CD4-positive, alpha-beta memory T cell (primary cell): ENCODE measurements at regions not wholly inside any gene's neighbourhood (a gene's known extent, or its start where the extent isn't known, plus 50 kb on each side); places are given as distances from the start of the nearest gene placed in this dataset.

Experiments used
- CTCF ChIA-PET: fragments of 350-600 bp; sonication (Branson Sonifier 250); formaldehyde crosslinking; loops from one replicate; lab custom pipeline; 2021; ENCODE audit warnings: inconsistent platforms; ENCODE audit not compliant: partially characterized antibody; lab: Charles Lee
- POLR2A ChIA-PET: fragments of 350-600 bp; sonication (Branson Sonifier 250); formaldehyde crosslinking; loops from one replicate; lab custom pipeline; 2021; ENCODE audit not compliant: partially characterized antibody; lab: Charles Lee
- DNase-seq, 5 donors: peaks; one replicate each; pipeline versions ENCODE4 v3.0.0 to v3.0.0-alpha.2; 2020 to 2022; ENCODE audit warnings: mixed read lengths in 1 of 5
- H3K27ac ChIP-seq: one replicate; pipeline ENCODE4 v1.7.0; 2013; ENCODE audit warnings: low read depth, low read length
- H3K27me3 ChIP-seq: 2 replicates; pipeline ENCODE4 v1.7.0; 2013; ENCODE audit warnings: mild to moderate bottlenecking, low read length, moderate library complexity; ENCODE audit not compliant: insufficient read depth
- H3K36me3 ChIP-seq: 2 replicates; pipeline ENCODE4 v1.7.0; 2013; ENCODE audit warnings: mild to moderate bottlenecking, low read length, moderate library complexity; ENCODE audit not compliant: insufficient read depth
- H3K4me1 ChIP-seq: 2 replicates; pipeline ENCODE4 v1.7.0; 2013; ENCODE audit warnings: mild to moderate bottlenecking, low read length, moderate library complexity; ENCODE audit not compliant: insufficient read depth
- H3K4me3 ChIP-seq, 2 donors: one replicate each; pipeline ENCODE4 v1.7.0; 2013; ENCODE audit warnings: low read length in 2 of 2, mild to moderate bottlenecking in 1 of 2
- H3K9me3 ChIP-seq, 2 donors: one replicate each; pipeline ENCODE4 v1.7.0; 2013; ENCODE audit warnings: low read length in 2 of 2, control low read depth in 1 of 2; ENCODE audit not compliant: control insufficient read depth in 1 of 2
- H3K27ac Mint-ChIP-seq, 7 donors: one replicate each; pipeline ENCODE4 v1.8.0; 2020 to 2021; ENCODE audit warnings: mixed read lengths in 7 of 7, mild to moderate bottlenecking in 6 of 7, inconsistent platforms in 3 of 7, moderate library complexity in 3 of 7
- H3K27me3 Mint-ChIP-seq, 2 donors: one replicate each; pipeline ENCODE4 v1.8.0; 2020 to 2021; ENCODE audit warnings: mixed read lengths in 2 of 2
- H3K36me3 Mint-ChIP-seq, 2 donors: one replicate each; pipeline ENCODE4 v1.8.0; 2020 to 2021; ENCODE audit warnings: mixed read lengths in 2 of 2, inconsistent platforms in 1 of 2, mild to moderate bottlenecking in 1 of 2
- H3K4me1 Mint-ChIP-seq, 4 donors: one replicate each; pipeline ENCODE4 v1.8.0; 2020 to 2021; ENCODE audit warnings: mixed read lengths in 4 of 4, mild to moderate bottlenecking in 1 of 4
- H3K4me3 Mint-ChIP-seq, 8 donors: one replicate each; pipeline ENCODE4 v1.8.0; 2020 to 2021; ENCODE audit warnings: mixed read lengths in 8 of 8, mild to moderate bottlenecking in 7 of 8, moderate library complexity in 6 of 8, inconsistent platforms in 3 of 8
- H3K9me3 Mint-ChIP-seq, 8 donors: one replicate each; pipeline ENCODE4 v1.8.0; 2020 to 2021; ENCODE audit warnings: mixed read lengths in 8 of 8, mild to moderate bottlenecking in 5 of 8, inconsistent platforms in 3 of 8, moderate library complexity in 1 of 8
- intact Hi-C: fragments of 100-400 bp; cut with micrococcal nuclease; formaldehyde crosslinking; loops from one replicate; pipeline ENCODE4 v1.15.1; 2023

DNA sequence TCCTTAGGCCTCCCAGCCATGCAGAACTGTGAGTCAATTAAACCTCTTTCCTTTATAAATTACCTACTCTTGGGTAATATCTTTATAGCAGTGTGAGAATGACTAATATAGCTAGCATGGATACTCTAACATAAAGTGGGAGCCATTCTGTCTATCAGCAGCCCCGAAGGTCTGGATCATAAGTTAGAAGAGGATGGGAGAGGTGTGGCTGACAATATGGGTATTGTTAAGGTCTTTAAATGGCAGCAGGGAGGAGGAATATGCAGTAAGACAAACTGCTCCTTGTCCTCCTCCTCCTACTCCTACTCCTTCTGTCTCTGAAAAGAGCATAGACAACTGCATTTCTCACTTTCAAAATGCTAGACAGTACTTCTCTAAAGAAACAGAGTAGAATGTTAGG, 214.0 kb upstream of the C1orf87 start:
- Mint-ChIP-seq H3K27me3 (peaks cover 0 to 2% of the 10 kb centered on the region in 2 donors), H3K4me1 (no peaks in the 10 kb centered on the region), H3K4me3 (no peak overlapping the region), H3K9me3 (peaks cover 0 to 5% (median 0%) of the 10 kb centered on the region in 8 donors), H3K27ac (no peak overlapping the region), H3K36me3 (no peaks in the 10 kb centered on the region)
- H3K27me3 ChIP-seq, result no peaks in the 10 kb centered on the region
- H3K27ac ChIP-seq, result no peak overlapping the region
- CTCF ChIA-PET, result no interaction called here
- no peak for DNase-seq
- POLR2A ChIA-PET, result no interaction called here
- no peak overlapping the region for H3K4me3 ChIP-seq
- no peaks in the 10 kb centered on the region for H3K9me3 ChIP-seq
- no peaks in the 10 kb centered on the region for H3K4me1 ChIP-seq
- intact Hi-C loops, result no loop called here
- H3K36me3 ChIP-seq, result no peaks in the 10 kb centered on the region

DNA sequence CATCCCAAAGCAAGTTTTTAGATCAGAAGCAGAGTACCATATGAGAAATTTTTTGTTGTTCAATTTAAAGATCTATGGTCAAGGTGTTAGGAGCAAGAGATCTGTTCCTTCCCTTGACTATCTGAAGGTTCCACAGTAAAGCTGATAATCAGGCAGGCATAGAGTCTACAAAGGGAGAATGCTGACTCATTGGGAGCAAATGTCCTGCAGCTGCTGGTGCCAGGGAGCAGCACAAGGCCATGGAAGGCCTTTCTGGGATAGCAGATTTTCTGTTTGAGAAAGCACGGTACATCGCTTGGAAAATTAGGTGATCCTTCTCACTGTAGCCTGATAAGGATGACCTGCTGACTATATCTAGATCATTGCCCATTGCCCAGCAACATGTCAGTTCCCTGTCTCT, 210.1 kb upstream of the C1orf87 start:
- no peaks in the 10 kb centered on the region for H3K36me3 Mint-ChIP-seq
- H3K4me1 ChIP-seq, result peaks cover 11% of the 10 kb centered on the region
- no peaks in the 10 kb centered on the region for H3K36me3 ChIP-seq
- H3K27me3 ChIP-seq, result no peaks in the 10 kb centered on the region
- intact Hi-C loops, result no loop called here
- peaks cover 2 to 13% (median 10%) of the 10 kb centered on the region in 4 donors for H3K4me1 Mint-ChIP-seq
- no peak overlapping the region for H3K27ac ChIP-seq
- no peak for DNase-seq
- POLR2A ChIA-PET, result no interaction called here
- no peaks in the 10 kb centered on the region for H3K9me3 ChIP-seq
- peaks cover 0 to 5% (median 0%) of the 10 kb centered on the region in 8 donors for H3K9me3 Mint-ChIP-seq
- CTCF ChIA-PET, result no interaction called here
- no peak overlapping the region for H3K27ac Mint-ChIP-seq
- peaks cover 0 to 2% of the 10 kb centered on the region in 2 donors for H3K27me3 Mint-ChIP-seq
- H3K4me3 ChIP-seq, result no peak overlapping the region
- no peak overlapping the region for H3K4me3 Mint-ChIP-seq

DNA sequence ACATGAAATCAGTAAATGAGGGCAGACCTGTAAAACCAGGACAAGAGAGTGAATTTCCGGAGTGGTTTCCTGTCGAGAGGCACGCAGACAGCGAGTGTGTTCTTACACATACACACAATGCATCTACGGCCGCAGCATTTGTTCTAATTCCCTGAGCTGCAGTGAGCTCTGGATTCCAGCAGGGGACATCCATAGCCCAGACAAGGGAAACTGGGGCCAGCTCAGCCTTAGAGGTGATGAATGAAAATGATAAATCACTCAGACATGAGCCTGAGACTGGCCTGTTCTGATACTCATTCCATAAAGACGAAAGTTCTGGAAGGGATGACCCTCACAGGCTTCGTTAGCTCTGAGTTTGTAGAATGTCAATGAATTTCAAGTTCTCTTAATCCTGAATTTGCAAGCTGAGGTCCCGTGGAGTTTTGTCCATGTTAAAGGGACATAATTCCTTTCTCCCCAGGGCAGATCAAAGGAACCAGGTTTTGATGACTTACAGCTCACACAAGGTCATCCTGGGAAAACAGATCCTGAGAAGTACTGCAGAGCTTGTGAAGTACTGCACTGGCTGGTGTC, 207.9 kb upstream of the C1orf87 start:
- Mint-ChIP-seq H3K9me3 (no peaks in the 10 kb centered on the region), H3K4me3 (no peak overlapping the region), H3K36me3 (no peaks in the 10 kb centered on the region), H3K27me3 (no peaks in the 10 kb centered on the region), H3K4me1 (peaks cover 2 to 13% (median 10%) of the 10 kb centered on the region in 4 donors), H3K27ac (no peak overlapping the region)
- no peak overlapping the region for H3K27ac ChIP-seq
- ChIA-PET CTCF (no interaction called here), POLR2A (no interaction called here)
- intact Hi-C loops, result no loop called here
- no peaks in the 10 kb centered on the region for H3K27me3 ChIP-seq
- H3K9me3 ChIP-seq, result no peaks in the 10 kb centered on the region
- H3K4me3 ChIP-seq, result no peak overlapping the region
- H3K4me1 ChIP-seq, result peaks cover 11% of the 10 kb centered on the region
- peak in 1 of 5 donors; percentile 4 for DNase-seq
- no peaks in the 10 kb centered on the region for H3K36me3 ChIP-seq

DNA sequence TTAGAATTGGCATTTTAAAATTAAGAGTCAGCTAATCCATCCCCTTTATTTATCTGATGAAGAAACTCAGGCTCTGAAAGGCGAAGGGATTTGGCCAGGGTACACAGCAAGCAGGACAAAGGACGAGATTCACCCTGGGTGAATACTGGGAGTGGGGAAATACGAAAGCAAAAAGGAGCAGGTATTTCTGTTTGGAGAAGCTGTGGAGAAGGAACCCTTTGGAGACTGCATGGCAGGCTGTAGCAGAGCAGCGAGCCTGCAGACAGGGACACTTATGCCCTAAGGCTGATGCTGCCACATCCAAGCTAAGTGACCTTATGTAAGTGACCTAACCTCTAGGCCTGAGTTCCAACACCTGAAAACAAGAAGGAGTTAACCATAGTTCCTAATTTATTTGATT, 207.2 kb upstream of the C1orf87 start:
- Mint-ChIP-seq H3K9me3 (no peaks in the 10 kb centered on the region), H3K27ac (peak overlapping the region in 1 of 7 donors; percentile 31), H3K27me3 (no peaks in the 10 kb centered on the region), H3K36me3 (no peaks in the 10 kb centered on the region), H3K4me3 (peak overlapping the region in 1 of 8 donors; percentile 11), H3K4me1 (peaks cover 2 to 13% (median 10%) of the 10 kb centered on the region in 4 donors)
- H3K4me3 ChIP-seq, result no peak overlapping the region
- CTCF ChIA-PET, result no interaction called here
- H3K4me1 ChIP-seq, result peaks cover 11% of the 10 kb centered on the region
- intact Hi-C loops, result no loop called here
- no peaks in the 10 kb centered on the region for H3K9me3 ChIP-seq
- POLR2A ChIA-PET, result no interaction called here
- no peaks in the 10 kb centered on the region for H3K36me3 ChIP-seq
- no peak overlapping the region for H3K27ac ChIP-seq
- no peaks in the 10 kb centered on the region for H3K27me3 ChIP-seq
- DNase-seq, result no peak

DNA sequence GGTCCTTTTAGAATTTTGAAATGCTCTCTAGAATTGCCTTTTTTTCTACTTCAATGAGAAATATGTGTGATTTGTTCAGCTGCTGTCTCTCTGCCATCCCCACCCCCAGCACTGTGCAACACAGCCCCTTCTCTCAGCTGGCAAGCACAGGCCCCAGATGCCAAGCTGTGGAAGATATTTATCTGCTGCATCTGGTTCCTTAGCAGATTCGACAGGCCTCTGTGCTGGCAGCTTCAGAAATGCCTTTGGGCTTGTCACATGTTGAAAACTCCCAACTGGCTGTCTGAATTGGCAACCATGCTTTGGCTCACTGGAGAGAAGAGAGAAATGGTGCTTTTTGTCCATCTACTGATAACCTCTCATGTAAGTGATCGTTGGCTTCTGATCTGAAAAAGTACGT, 206.7 kb upstream of the C1orf87 start:
- H3K4me3 ChIP-seq, result no peak overlapping the region
- peaks cover 2 to 13% (median 10%) of the 10 kb centered on the region in 4 donors for H3K4me1 Mint-ChIP-seq
- H3K27me3 ChIP-seq, result no peaks in the 10 kb centered on the region
- H3K9me3 ChIP-seq, result no peaks in the 10 kb centered on the region
- H3K36me3 ChIP-seq, result no peaks in the 10 kb centered on the region
- DNase-seq, result no peak
- peaks cover 11% of the 10 kb centered on the region for H3K4me1 ChIP-seq
- no peaks in the 10 kb centered on the region for H3K27me3 Mint-ChIP-seq
- H3K9me3 Mint-ChIP-seq, result no peaks in the 10 kb centered on the region
- intact Hi-C loops, result no loop called here
- H3K36me3 Mint-ChIP-seq, result no peaks in the 10 kb centered on the region
- POLR2A ChIA-PET, result no interaction called here
- CTCF ChIA-PET, result no interaction called here
- peak overlapping the region in 1 of 7 donors; percentile 31 for H3K27ac Mint-ChIP-seq
- no peak overlapping the region for H3K27ac ChIP-seq
- H3K4me3 Mint-ChIP-seq, result no peak overlapping the region

DNA sequence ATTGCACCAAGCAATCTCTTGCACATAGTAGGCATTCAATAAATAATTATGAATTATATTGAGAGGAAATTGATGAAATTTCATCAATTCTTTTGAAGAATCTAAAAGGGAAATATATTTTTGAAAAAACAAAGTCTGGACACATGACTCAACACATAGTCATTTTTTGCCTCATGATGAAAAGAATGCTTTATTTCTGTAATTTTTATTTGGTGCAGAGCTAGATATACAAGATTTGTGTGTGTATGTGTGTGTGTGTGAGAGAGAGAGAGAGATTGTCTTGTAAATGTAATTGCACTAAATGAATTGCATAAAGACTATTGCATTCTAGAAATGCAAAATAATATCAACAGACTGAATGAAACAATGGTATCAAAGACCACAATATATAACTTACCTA, 206.2 kb upstream of the C1orf87 start:
- no peaks in the 10 kb centered on the region for H3K36me3 Mint-ChIP-seq
- no peak overlapping the region for H3K4me3 Mint-ChIP-seq
- Histone ChIP-seq H3K4me3 (no peak overlapping the region), H3K9me3 (no peaks in the 10 kb centered on the region), H3K27me3 (no peaks in the 10 kb centered on the region), H3K4me1 (peaks cover 11% of the 10 kb centered on the region), H3K27ac (no peak overlapping the region), H3K36me3 (no peaks in the 10 kb centered on the region)
- no peak for DNase-seq
- no peaks in the 10 kb centered on the region for H3K27me3 Mint-ChIP-seq
- ChIA-PET CTCF (no interaction called here), POLR2A (no interaction called here)
- H3K27ac Mint-ChIP-seq, result no peak overlapping the region
- H3K9me3 Mint-ChIP-seq, result no peaks in the 10 kb centered on the region
- H3K4me1 Mint-ChIP-seq, result peaks cover 2 to 13% (median 10%) of the 10 kb centered on the region in 4 donors
- intact Hi-C loops, result no loop called here

DNA sequence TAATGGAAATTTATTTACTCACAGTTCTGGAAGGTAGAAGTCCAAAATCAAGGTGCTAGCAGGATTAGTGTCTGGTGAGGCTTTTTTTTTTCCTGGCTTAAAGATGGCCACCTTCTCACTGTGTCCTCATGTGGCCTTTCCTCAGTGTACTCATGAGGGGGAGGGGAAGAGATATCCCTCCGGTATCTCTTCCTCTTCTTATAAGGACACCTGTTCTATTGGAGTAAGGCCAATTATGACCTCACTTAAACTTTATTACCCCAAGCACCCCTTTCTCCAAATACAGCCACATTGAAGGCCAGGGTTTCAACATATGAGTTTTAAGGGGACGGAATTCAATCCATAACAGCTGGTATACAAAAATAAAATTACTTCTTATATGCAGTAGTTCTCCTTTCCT, 203.7 kb upstream of the C1orf87 start:
- Mint-ChIP-seq H3K4me1 (peaks cover 2 to 13% (median 10%) of the 10 kb centered on the region in 4 donors), H3K4me3 (no peak overlapping the region), H3K9me3 (no peaks in the 10 kb centered on the region), H3K27ac (no peak overlapping the region), H3K27me3 (no peaks in the 10 kb centered on the region), H3K36me3 (no peaks in the 10 kb centered on the region)
- DNase-seq, result no peak
- POLR2A ChIA-PET, result no interaction called here
- Histone ChIP-seq H3K36me3 (no peaks in the 10 kb centered on the region), H3K9me3 (no peaks in the 10 kb centered on the region), H3K4me1 (peaks cover 11% of the 10 kb centered on the region), H3K27me3 (no peaks in the 10 kb centered on the region), H3K4me3 (no peak overlapping the region), H3K27ac (no peak overlapping the region)
- intact Hi-C loops, result no loop called here
- CTCF ChIA-PET, result no interaction called here
